H9 (cell line): ENCODE measurements at regions not wholly inside any gene's neighbourhood (a gene's known extent, or its start where the extent isn't known, plus 50 kb on each side); places are given as distances from the start of the nearest gene placed in this dataset.

Source experiments
- DNase-seq: peaks from one replicate; pipeline ENCODE4 v3.0.0-alpha.2; 2017
- H2AFZ ChIP-seq: one replicate; pipeline ENCODE4 v1.6.1; 2013; ENCODE audit warnings: mild to moderate bottlenecking, low read length, control low read depth, moderate library complexity
- H2AK5ac ChIP-seq: 2 replicates; pipeline ENCODE4 v1.6.1; 2013; ENCODE audit warnings: low read length, control low read depth, mixed read lengths; ENCODE audit not compliant: insufficient read length
- H2BK120ac ChIP-seq: one replicate; pipeline ENCODE4 v1.6.1; 2013; ENCODE audit warnings: low read depth, mild to moderate bottlenecking, low read length, control low read depth, inconsistent platforms; ENCODE audit not compliant: poor library complexity, severe bottlenecking
- H2BK12ac ChIP-seq: 2 replicates; pipeline ENCODE4 v1.6.1; 2013; ENCODE audit warnings: low read length, control low read depth, mixed read lengths, low read depth; ENCODE audit not compliant: insufficient read length
- H2BK15ac ChIP-seq: 2 replicates; pipeline ENCODE4 v1.6.1; 2013; ENCODE audit warnings: low read depth, low read length, control low read depth
- H2BK20ac ChIP-seq: one replicate; pipeline ENCODE4 v1.6.1; 2013; ENCODE audit warnings: low read depth, mild to moderate bottlenecking, low read length, control low read depth, inconsistent platforms; ENCODE audit not compliant: poor library complexity, severe bottlenecking
- H2BK5ac ChIP-seq: 2 replicates; pipeline ENCODE4 v1.6.1; 2013; ENCODE audit warnings: low read length, control low read depth, mixed read lengths; ENCODE audit not compliant: insufficient read length
- H3K14ac ChIP-seq: 2 replicates; pipeline ENCODE4 v1.6.1; 2013; ENCODE audit warnings: low read length, control low read depth; ENCODE audit not compliant: insufficient read depth
- H3K18ac ChIP-seq: 2 replicates; pipeline ENCODE4 v1.6.1; 2013; ENCODE audit warnings: low read depth, mild to moderate bottlenecking, mixed read lengths, low read length, control low read depth; ENCODE audit not compliant: insufficient read length
- H3K23ac ChIP-seq: 2 replicates; pipeline ENCODE4 v1.6.1; 2013; ENCODE audit warnings: low read length, control low read depth, mixed read lengths, low read depth; ENCODE audit not compliant: insufficient read length
- H3K23me2 ChIP-seq: 2 replicates; pipeline ENCODE4 v1.6.1; 2013; ENCODE audit warnings: low read depth, mild to moderate bottlenecking, mixed read lengths, low read length, control low read depth; ENCODE audit not compliant: insufficient read length, poor library complexity, severe bottlenecking
- H3K27ac ChIP-seq: 2 replicates; pipeline ENCODE4 v1.5.1; 2013; ENCODE audit warnings: low read length, control low read depth, mixed read lengths, low read depth; ENCODE audit not compliant: insufficient read length
- H3K27me3 ChIP-seq: 2 replicates; pipeline ENCODE4 v1.6.1; 2013; ENCODE audit warnings: low read length, control low read depth, inconsistent platforms; ENCODE audit not compliant: insufficient read depth
- H3K4ac ChIP-seq: 2 replicates; pipeline ENCODE4 v1.6.1; 2013; ENCODE audit warnings: low read depth, mild to moderate bottlenecking, control low read depth, inconsistent platforms, low read length, moderate library complexity
- H3K4me1 ChIP-seq: 2 replicates; pipeline ENCODE4 v1.6.1; 2013; ENCODE audit warnings: low read length, control low read depth, inconsistent platforms; ENCODE audit not compliant: insufficient read depth
- H3K4me2 ChIP-seq: 2 replicates; pipeline ENCODE4 v1.6.1; 2013; ENCODE audit warnings: low read length, control low read depth, mixed read lengths; ENCODE audit not compliant: insufficient read length, insufficient read depth
- H3K56ac ChIP-seq: 2 replicates; pipeline ENCODE4 v1.6.1; 2013; ENCODE audit warnings: low read depth, mild to moderate bottlenecking, mixed read lengths, low read length, control low read depth; ENCODE audit not compliant: insufficient read length
- H3K79me1 ChIP-seq: 2 replicates; pipeline ENCODE4 v1.6.1; 2013; ENCODE audit warnings: low read depth, mild to moderate bottlenecking, moderate library complexity, low read length, control low read depth, inconsistent platforms; ENCODE audit not compliant: insufficient read depth, poor library complexity, severe bottlenecking
- H3K79me2 ChIP-seq: 2 replicates; pipeline ENCODE4 v1.6.1; 2013; ENCODE audit warnings: low read length, control low read depth, inconsistent platforms; ENCODE audit not compliant: insufficient read depth
- H3K9ac ChIP-seq: 2 replicates; pipeline ENCODE4 v1.6.1; 2013; ENCODE audit warnings: low read length, control low read depth, mixed read lengths; ENCODE audit not compliant: insufficient read length; ENCODE audit errors: extremely low read depth
- H3K9me3 ChIP-seq: one replicate; pipeline ENCODE4 v1.6.1; 2013; ENCODE audit warnings: low read depth, low read length, inconsistent platforms; ENCODE audit not compliant: control insufficient read depth
- H3T11ph ChIP-seq: one replicate; pipeline ENCODE4 v1.6.1; 2013; ENCODE audit warnings: mild to moderate bottlenecking, low read length, control low read depth, inconsistent platforms
- H4K20me1 ChIP-seq: one replicate; pipeline ENCODE4 v1.6.1; 2013; ENCODE audit not compliant: control insufficient read depth, insufficient read length, insufficient read depth
- H4K5ac ChIP-seq: 2 replicates; pipeline ENCODE4 v1.6.1; 2013; ENCODE audit warnings: low read depth, mild to moderate bottlenecking, mixed read lengths, low read length, control low read depth; ENCODE audit not compliant: insufficient read length
- H4K8ac ChIP-seq: replicated peaks from 2 replicates; pipeline ENCODE4 v1.6.1; 2013; ENCODE audit warnings: low read length, control low read depth, mixed read lengths, low read depth; ENCODE audit not compliant: insufficient read length
- H4K91ac ChIP-seq: 2 replicates; pipeline ENCODE4 v1.6.1; 2013; ENCODE audit warnings: low read depth, mild to moderate bottlenecking, moderate library complexity, mixed read lengths, low read length, control low read depth; ENCODE audit not compliant: insufficient read length
- H3K27ac Mint-ChIP-seq, 3 experiments: 2 replicates in 2 of 3; 3 replicates in 1 of 3; pipeline ENCODE4 v1.8.0; 2020 to 2021; ENCODE audit warnings: mixed read lengths in 3 of 3, mild to moderate bottlenecking in 1 of 3, moderate library complexity in 1 of 3
- H3K27me3 Mint-ChIP-seq: 2 replicates; pipeline ENCODE4 v1.8.0; 2021; ENCODE audit warnings: low read depth, mild to moderate bottlenecking, moderate library complexity, mixed read lengths
- H3K36me3 Mint-ChIP-seq, 3 experiments: 2 replicates in 2 of 3; 3 replicates in 1 of 3; pipeline ENCODE4 v1.8.0; 2020 to 2021; ENCODE audit warnings: low read depth in 3 of 3, mixed read lengths in 3 of 3; ENCODE audit not compliant: insufficient read depth in 1 of 3
- H3K4me1 Mint-ChIP-seq, 2 experiments: 2 replicates each; pipeline ENCODE4 v1.8.0; 2020; ENCODE audit warnings: mixed read lengths in 2 of 2
- H3K4me3 Mint-ChIP-seq, 2 experiments: 2 replicates in 1 of 2; 3 replicates in 1 of 2; pipeline ENCODE4 v1.8.0; 2020 to 2021; ENCODE audit warnings: mild to moderate bottlenecking in 2 of 2, mixed read lengths in 2 of 2, moderate library complexity in 1 of 2
- H3K9me3 Mint-ChIP-seq, 2 experiments: 2 replicates in 1 of 2; 3 replicates in 1 of 2; pipeline ENCODE4 v1.8.0; 2020; ENCODE audit warnings: mild to moderate bottlenecking in 2 of 2, mixed read lengths in 2 of 2, moderate library complexity in 1 of 2
- WGBS: extraction: QIAGEN DNeasy Blood & Tissue Kit; methylation state at CpG from one replicate; pipeline ENCODE4 v1.1.7; 2013; ENCODE audit warnings: missing lambda C conversion rate, low lambda C conversion rate, mixed read lengths; ENCODE audit not compliant: insufficient read length; ENCODE audit errors: extremely low coverage; 5-methylcytosine and 5-hydroxymethylcytosine counted together
- TF ChIP-seq, protein P1 (sequence below): fragments of 200-600 bp; sonication (generic); conservative IDR thresholded peaks from 3 replicates; pipeline ENCODE4 v1.8.0; 2021; ENCODE audit warnings: antibody characterized with exemption, mild to moderate bottlenecking

GRCh38 chr2:41867553-41867952 is 180.3 kb upstream of the PKDCC start:
- Histone ChIP-seq H3K27ac (no peak overlapping the region), H3K14ac (no peak overlapping the region), H3K9me3 (no peaks in the 10 kb centered on the region), H3K4me2 (no peak overlapping the region), H2BK12ac (no peak overlapping the region), H2BK5ac (no peak overlapping the region), H4K5ac (no peak overlapping the region), H3K4ac (no peak overlapping the region), H3T11ph (no peak overlapping the region), H4K20me1 (no peaks in the 10 kb centered on the region), H3K56ac (no peak overlapping the region), H3K23me2 (no peaks in the 10 kb centered on the region), H2BK120ac (no peak overlapping the region), H3K79me1 (no peaks in the 10 kb centered on the region), H3K9ac (no peak overlapping the region), H2BK20ac (no peak overlapping the region), H3K79me2 (no peaks in the 10 kb centered on the region), H3K27me3 (no peaks in the 10 kb centered on the region), H3K23ac (no peak overlapping the region), H2AFZ (no peak overlapping the region), H4K8ac (no peak overlapping the region), H4K91ac (no peak overlapping the region), H3K4me1 (peaks cover 8% of the 10 kb centered on the region; the same call in 1 of the 2 replicates), H2AK5ac (no peak overlapping the region), H3K18ac (no peak overlapping the region), H2BK15ac (no peak overlapping the region)
- no peak for DNase-seq
- Mint-ChIP-seq H3K36me3 (no peaks in the 10 kb centered on the region), H3K4me1 (peaks cover 32 to 37% of the 10 kb centered on the region in 2 experiments), H3K27me3 (peaks cover 7% of the 10 kb centered on the region), H3K9me3 (no peaks in the 10 kb centered on the region), H3K4me3 (no peak overlapping the region), H3K27ac (peak overlapping the region in 1 of 3 experiments; percentile 34; a peak in 2 of 7 replicates)
- TF ChIP-seq, protein P1, sequence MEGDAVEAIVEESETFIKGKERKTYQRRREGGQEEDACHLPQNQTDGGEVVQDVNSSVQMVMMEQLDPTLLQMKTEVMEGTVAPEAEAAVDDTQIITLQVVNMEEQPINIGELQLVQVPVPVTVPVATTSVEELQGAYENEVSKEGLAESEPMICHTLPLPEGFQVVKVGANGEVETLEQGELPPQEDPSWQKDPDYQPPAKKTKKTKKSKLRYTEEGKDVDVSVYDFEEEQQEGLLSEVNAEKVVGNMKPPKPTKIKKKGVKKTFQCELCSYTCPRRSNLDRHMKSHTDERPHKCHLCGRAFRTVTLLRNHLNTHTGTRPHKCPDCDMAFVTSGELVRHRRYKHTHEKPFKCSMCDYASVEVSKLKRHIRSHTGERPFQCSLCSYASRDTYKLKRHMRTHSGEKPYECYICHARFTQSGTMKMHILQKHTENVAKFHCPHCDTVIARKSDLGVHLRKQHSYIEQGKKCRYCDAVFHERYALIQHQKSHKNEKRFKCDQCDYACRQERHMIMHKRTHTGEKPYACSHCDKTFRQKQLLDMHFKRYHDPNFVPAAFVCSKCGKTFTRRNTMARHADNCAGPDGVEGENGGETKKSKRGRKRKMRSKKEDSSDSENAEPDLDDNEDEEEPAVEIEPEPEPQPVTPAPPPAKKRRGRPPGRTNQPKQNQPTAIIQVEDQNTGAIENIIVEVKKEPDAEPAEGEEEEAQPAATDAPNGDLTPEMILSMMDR: no peak
- no CpG with 5 or more reads among the region's 3 CpGs for WGBS
